T-helper 1 cell (primary cell): ENCODE measurements at regions not wholly inside any gene's neighbourhood (a gene's known extent, or its start where the extent isn't known, plus 50 kb on each side); places are given as distances from the start of the nearest gene placed in this dataset.

Source experiments
- DNase-seq, 5 donors: peaks; one replicate each; pipeline ENCODE4 v3.0.0-alpha.2; 2012 to 2020

- no peak for DNase-seq
These were observed 103.6 kb upstream of the ANO1 start for GRCh38 chr11:69974528-69974927.

- no peak for DNase-seq
These were observed 102.3 kb upstream of the ANO1 start for GRCh38 chr11:69975822-69976221.

DNA sequence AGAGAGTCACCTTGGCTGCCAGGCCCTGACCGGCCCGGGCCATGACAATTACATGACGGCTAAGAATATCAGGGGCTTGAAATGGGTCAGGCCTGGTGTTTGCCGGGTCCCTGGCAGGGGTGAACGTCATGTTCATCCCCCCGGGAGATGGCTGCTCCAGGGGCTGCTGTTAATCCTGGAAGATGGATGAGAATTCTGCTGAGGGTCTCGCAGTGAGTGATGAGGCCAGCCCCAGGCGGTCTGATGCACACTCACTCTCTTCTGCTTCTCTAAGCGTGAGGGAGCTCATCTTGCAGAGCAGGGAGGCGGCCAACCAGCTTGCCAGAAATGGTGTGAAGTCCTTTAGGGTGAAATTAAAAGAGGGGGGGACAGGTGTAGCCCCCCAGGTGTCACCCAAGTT lies 101.3 kb upstream of the ANO1 start:
- DNase-seq: no peak

DNA sequence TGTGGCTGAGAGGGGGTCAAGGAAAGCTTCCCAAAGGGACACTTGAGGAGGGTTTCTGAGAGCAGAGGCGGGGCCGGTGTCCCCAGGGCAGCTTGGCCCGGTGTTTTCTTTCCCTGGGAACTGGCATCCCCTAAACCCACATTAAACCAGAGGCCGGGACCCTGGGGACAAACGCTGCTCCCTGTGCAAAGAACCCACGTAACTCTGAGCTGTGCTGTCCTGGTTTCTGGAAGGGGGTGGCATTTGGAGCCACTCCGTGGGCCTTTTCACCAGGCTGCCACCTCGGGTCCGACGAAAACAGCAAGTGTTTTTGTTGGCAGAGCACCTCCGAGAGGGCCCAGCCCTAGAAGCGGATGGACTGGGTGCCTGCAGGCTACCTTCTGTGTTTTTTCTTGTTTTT lies 100.2 kb upstream of the ANO1 start:
- no peak for DNase-seq

DNA sequence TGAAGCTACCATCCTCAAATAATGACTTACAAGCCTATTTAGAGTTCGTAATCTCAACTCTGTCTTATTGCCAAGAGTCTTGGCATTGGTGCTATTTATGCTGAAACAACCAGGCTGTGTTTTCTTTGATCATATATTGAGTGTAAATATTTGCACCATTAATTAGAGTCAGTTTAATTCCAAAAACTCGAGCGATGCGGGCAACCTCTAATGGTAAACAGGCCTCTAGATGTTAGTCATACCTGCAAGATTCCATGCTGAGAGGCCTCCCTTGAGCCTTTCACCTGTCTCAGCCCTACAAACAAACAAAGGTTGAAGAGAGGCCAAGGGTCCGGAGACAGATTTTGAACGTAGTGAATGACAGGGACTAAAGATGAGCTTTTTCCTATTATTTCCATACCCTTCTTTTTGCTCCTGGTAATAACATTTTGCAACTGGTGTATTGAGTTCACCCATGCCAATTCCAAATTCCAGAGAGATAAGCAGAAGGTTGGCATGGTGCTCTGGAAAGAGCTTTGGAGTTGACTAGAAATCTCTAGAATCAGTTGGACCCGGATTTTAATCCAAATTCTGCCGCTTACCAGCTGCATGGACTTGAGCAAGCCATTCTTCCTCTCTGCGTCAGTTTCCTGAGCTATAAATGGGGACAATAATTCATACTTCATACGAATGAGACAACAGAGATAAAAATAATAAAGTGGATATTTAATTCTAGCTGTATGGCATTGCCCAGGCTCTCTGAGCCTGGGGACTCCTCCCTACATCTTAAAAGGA lies 99.1 kb upstream of the ANO1 start:
- DNase-seq: no peak

- no peak for DNase-seq
These were observed 98.5 kb upstream of the ANO1 start for GRCh38 chr11:69979632-69980031.

DNA sequence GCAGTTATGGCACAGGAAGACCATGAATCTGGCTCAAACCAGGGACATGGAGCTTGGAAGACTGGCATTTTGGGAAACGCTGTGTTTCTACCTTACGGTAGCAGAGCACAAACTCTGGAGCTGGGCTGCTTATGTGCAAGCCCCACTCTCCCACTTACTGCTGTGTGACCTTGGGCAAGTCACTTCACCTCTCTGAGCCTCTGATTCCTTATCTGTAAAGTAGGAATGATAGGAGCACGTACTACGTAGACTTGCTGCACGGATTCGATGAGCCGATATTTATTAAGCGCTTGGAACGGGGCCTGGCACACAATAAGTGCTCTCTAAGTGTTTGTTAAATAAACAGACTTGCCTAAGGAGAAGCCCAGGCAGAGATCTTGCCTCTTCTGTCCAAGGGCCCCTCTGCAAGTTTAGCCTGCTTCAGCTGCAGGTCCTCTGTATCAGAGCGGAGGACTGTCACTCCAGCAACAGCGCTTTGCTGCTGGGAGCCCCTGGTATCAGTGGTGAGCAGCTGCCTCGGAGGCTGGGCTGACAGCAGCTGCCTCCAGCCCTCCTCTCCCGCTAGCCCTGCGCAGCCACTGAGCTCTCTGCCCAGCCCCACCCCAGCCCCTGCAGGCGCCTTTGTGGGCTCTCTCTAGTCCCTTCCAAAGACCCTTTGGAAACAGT lies 96.9 kb upstream of the ANO1 start:
- DNase-seq: no peak

GRCh38 chr11:69982690-69983570 lies 95.2 kb upstream of the ANO1 start:
- no peak for DNase-seq

- no peak for DNase-seq
These were observed 94.6 kb upstream of the ANO1 start for GRCh38 chr11:69983571-69983877.

- DNase-seq: no peak
These were observed 94.1 kb upstream of the ANO1 start for GRCh38 chr11:69983897-69984438.

GRCh38 chr11:69984457-69985261 lies 93.5 kb upstream of the ANO1 start:
- no peak for DNase-seq

DNA sequence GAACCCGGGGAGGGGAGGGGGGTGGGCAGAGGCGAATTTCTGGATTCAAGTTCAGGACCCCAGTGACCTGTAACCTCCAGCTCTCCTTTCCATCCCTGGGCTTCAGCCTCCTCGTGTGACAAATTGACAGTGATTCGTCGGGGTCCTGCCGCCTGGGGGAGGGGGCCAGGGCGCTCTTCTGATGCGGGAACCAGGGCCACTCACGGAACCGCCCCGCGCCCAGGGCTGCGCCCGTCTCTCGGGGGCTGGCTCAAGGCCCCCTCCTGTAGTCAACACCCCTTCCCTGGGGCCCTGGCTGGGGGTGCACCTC lies 92.8 kb upstream of the ANO1 start:
- no peak for DNase-seq

GRCh38 chr11:69985641-69986439 lies 92.3 kb upstream of the ANO1 start:
- DNase-seq: no peak

- DNase-seq: no peak
These were observed 91.7 kb upstream of the ANO1 start for GRCh38 chr11:69986440-69986787.

DNA sequence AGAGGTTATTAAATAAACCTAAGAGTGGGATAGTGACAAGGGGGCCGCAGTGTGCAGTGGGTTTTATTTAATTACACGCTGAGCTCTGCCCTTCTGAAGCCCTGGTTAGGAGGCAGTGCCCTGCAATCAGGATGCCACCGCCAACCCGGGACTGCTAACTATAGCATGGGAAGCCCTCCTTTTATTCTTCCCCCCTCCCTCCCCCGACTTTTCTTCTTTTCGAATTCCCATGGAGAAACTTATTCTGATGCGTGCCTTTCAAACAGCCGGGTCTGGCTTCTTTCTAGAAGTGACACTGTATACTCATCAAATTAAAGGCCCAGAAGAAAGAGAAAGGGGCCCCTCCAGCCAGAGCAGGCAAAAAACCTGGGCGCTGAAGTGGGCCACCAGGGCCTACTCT lies 91.3 kb upstream of the ANO1 start:
- no peak for DNase-seq

- DNase-seq: no peak
These were observed 86.1 kb upstream of the ANO1 start for GRCh38 chr11:69992026-69992425.

DNA sequence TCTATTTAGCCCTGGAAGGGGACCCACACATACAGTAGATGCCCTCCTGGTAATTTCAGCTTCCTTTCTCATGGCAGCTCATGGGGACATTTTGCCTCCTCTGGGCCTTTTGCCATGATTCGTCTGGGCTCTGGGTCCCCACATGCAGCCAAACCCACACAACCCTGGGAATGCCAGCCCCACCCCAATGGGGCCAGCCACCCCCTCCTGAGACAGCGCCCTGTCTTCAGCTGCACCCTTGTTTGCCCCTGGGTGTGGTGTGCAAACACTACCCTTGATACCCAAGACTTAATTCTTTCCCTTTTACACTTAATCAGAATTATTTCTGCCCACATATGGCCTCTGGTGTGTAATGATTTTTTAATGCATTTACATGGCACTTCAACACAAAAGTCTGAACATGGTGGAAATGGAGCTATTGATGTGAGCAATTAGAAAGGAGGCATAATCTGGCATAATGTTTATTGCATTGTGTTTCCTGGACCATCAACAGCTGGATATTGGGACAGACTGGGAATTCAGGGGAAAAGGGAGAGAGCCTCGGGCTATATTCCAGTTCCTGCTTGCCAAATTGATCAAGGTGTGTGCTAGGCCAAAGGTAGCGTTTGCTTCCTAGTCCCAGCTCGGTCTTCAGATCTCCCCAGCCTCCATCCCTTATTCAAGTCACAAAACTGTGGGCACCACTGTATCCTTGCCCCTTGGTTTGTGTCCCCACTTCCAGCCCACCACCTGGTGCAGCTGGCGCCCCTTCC lies 85.0 kb upstream of the ANO1 start:
- DNase-seq: no peak

GRCh38 chr11:69994810-69995209 lies 83.3 kb upstream of the ANO1 start:
- no peak for DNase-seq

DNA sequence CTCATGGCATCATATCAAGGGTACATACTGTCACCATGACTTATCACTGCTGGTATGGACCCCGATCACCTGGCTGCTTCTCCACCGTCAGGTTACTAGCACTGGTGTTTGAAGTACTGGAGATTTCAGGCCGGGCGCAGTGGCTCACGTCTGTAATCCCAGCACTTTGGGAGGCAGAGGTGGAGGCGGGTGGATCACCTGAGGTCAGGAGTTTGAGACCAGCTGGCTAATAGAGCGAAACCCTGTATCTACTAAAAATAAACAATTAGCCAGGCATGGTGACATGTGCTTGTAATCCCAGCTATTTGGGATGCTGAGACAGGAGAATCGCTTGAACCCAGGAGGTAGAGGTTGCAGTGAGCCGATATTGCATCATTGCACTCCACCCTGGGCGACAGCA lies 82.4 kb upstream of the ANO1 start:
- no peak for DNase-seq

GRCh38 chr11:69996451-69996850 lies 81.7 kb upstream of the ANO1 start:
- no peak for DNase-seq

DNA sequence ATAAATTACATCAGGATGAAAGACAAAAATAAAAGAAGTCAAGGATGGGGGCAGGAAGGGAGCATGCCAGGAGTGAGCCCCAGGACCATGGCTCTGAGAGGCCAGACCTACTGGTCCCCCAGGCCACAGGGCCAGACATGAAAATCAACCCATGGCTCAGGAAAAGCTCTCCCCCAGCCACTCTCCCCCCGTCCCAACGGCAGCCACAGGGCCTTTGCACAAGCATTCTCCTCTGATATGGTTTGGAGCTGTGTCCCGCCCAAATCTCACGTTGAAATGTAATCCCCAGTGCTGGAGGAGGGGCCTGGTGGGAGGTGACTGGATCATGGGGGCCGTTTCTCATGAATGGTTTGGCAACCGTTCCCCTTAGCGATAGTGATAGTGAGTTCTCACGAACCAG lies 80.8 kb upstream of the ANO1 start:
- DNase-seq: no peak
